ENCODE measurements at regions not wholly inside any gene's neighbourhood (a gene's known extent, or its start where the extent isn't known, plus 50 kb on each side); places are given as distances from the start of the nearest gene placed in this dataset.

DNA sequence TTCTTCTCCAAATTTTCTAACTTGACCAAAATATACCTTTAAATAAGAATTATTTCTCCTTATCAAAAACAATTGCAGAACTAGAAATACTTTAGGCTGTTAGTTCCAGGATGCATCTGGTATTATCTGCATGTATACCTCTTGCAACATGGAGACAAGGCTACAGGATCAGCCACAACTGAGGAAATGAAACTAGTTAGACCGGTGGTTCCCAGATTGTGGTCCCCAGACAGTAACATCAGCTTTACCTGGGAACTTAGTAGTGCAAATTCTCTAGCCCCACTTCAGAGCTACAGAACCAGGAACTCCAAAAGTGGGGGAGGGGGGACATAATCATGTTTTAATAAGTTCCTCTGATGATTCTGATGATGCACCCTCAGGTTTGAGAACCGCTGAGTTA lies 61.6 kb upstream of the C9orf72 start:
- H3K27me3 Mint-ChIP-seq, result peaks cover 11 to 14% of the 10 kb centered on the region in 2 donors
- Histone ChIP-seq H3K27me3 (ENCODE audit: insufficient read depth, low read length) (no peaks in the 10 kb centered on the region), H3K36me3 (ENCODE audit: insufficient read depth, low read length) (no peaks in the 10 kb centered on the region), H3K4me3 (ENCODE audit: low read length in 2 of 2) (no peak overlapping the region), H3K9me3 (ENCODE audit: control insufficient read depth in 1 of 2, low read length in 2 of 2) (no peaks in the 10 kb centered on the region), H3K27ac (ENCODE audit: low read depth, low read length) (no peak overlapping the region), H3K4me1 (ENCODE audit: insufficient read depth, low read length) (no peaks in the 10 kb centered on the region)
- peaks cover 0 to 3% (median 1%) of the 10 kb centered on the region in 4 donors for H3K4me1 Mint-ChIP-seq
- H3K9me3 Mint-ChIP-seq, result no peaks in the 10 kb centered on the region
- H3K27ac Mint-ChIP-seq, result no peak overlapping the region
- intact Hi-C loops (cut with micrococcal nuclease), result no loop called here
- H3K4me3 Mint-ChIP-seq, result no peak overlapping the region
- DNase-seq, result no peak
- ChIA-PET CTCF (ENCODE audit: partially characterized antibody) (no interaction called here), POLR2A (ENCODE audit: partially characterized antibody) (no interaction called here)
- no peaks in the 10 kb centered on the region for H3K36me3 Mint-ChIP-seq

DNA sequence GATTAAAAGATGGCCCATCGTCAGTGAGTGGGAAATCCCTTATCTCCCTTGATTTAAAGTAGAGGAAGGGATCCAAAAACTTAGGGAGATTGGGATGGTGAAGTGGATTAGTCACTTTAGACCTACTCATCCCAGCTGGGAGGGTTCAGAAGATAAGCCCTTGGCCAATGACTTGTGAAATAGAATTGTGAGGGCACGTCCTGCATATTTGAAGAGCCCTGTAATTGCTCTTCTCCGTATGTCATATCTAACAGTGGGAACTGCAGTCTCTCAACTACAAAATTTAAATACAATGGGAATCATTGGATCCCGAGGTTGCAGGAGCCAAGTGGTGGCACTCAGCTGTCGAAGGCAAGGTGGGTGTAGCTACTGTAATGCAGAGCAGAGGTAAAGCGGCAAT lies 65.4 kb upstream of the C9orf72 start:
- no peaks in the 10 kb centered on the region for H3K36me3 ChIP-seq (ENCODE audit: insufficient read depth, low read length)
- Mint-ChIP-seq H3K4me3 (no peak overlapping the region), H3K27me3 (peaks cover 7 to 13% of the 10 kb centered on the region in 2 donors), H3K27ac (no peak overlapping the region), H3K9me3 (peaks cover 0 to 4% (median 0%) of the 10 kb centered on the region in 8 donors), H3K4me1 (peaks cover 0 to 3% (median 1%) of the 10 kb centered on the region in 4 donors), H3K36me3 (no peaks in the 10 kb centered on the region)
- H3K27ac ChIP-seq (ENCODE audit: low read depth, low read length), result no peak overlapping the region
- H3K9me3 ChIP-seq (ENCODE audit: control insufficient read depth in 1 of 2, low read length in 2 of 2), result no peaks in the 10 kb centered on the region
- intact Hi-C loops (cut with micrococcal nuclease), result no loop called here
- H3K4me3 ChIP-seq (ENCODE audit: low read length in 2 of 2), result no peak overlapping the region
- ChIA-PET POLR2A (ENCODE audit: partially characterized antibody) (no interaction called here), CTCF (ENCODE audit: partially characterized antibody) (no interaction called here)
- no peaks in the 10 kb centered on the region for H3K4me1 ChIP-seq (ENCODE audit: insufficient read depth, low read length)
- no peak for DNase-seq
- H3K27me3 ChIP-seq (ENCODE audit: insufficient read depth, low read length), result no peaks in the 10 kb centered on the region

DNA sequence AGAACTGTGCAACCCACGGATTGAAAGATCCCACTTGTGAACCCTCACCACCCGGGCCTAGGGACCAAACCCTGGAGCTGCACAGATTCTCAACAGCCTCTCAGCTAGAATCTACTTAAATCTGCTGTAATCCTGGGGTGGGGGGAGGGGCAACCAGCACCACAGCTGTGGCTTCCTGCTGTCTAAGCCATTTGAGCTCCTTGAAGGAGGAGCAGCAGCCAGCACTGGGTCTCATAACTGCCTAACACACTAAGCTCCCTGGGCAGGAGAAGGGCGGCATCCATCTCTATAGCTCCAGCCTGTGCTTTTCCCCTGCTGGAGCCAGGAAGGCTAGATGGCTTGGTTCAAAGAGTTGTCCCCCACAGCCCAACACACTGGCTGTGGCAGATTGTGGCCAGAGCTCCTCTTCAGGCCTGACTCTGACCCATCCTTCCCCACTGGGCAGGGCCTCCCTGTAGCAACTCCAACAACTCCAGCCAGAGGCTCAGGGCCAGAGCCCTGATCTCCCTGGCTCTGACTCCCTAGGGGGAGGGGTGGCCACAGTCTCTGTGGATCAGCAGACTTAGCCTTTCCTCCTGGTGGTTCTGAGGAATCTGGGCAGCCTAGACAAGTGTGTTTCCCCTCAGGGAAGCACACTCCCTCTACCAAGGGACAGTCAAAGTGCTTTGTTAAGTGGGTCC lies 72.0 kb upstream of the C9orf72 start:
- peaks cover 8 to 16% of the 10 kb centered on the region in 2 donors for H3K27me3 Mint-ChIP-seq
- no peaks in the 10 kb centered on the region for H3K4me1 Mint-ChIP-seq
- no peaks in the 10 kb centered on the region for H3K36me3 ChIP-seq (ENCODE audit: insufficient read depth, low read length)
- H3K27ac Mint-ChIP-seq, result no peak overlapping the region
- no peaks in the 10 kb centered on the region for H3K4me1 ChIP-seq (ENCODE audit: insufficient read depth, low read length)
- H3K36me3 Mint-ChIP-seq, result no peaks in the 10 kb centered on the region
- no peaks in the 10 kb centered on the region for H3K27me3 ChIP-seq (ENCODE audit: insufficient read depth, low read length)
- no peaks in the 10 kb centered on the region for H3K9me3 ChIP-seq (ENCODE audit: control insufficient read depth in 1 of 2, low read length in 2 of 2)
- no peak overlapping the region for H3K4me3 ChIP-seq (ENCODE audit: low read length in 2 of 2)
- H3K27ac ChIP-seq (ENCODE audit: low read depth, low read length), result no peak overlapping the region
- intact Hi-C loops (cut with micrococcal nuclease), result no loop called here
- CTCF ChIA-PET (ENCODE audit: partially characterized antibody), result no interaction called here
- POLR2A ChIA-PET (ENCODE audit: partially characterized antibody), result no interaction called here
- H3K4me3 Mint-ChIP-seq, result no peak overlapping the region
- no peak for DNase-seq
- peaks cover 0 to 4% (median 0%) of the 10 kb centered on the region in 8 donors for H3K9me3 Mint-ChIP-seq

DNA sequence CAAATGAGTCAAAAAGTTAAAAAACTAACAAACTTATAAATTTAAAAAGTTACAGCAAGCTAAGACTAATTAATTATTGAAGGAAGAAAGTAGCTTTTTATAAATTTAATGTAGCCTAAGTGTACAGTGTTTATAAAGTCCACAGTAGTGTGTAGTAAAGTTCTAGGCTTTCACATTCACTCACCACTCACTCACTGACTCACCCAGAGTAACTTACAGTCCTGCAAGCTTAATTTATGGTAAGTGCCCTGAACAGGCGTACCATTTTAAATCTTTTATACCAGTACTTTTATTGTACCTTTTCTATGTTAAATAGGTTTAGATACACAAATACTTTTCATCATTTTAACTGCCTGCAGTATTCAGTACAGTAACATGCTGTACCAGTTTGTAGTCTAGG lies 80.0 kb upstream of the C9orf72 start:
- H3K4me1 ChIP-seq (ENCODE audit: insufficient read depth, low read length), result no peaks in the 10 kb centered on the region
- peaks cover 2% of the 10 kb centered on the region in 2 donors for H3K27me3 Mint-ChIP-seq
- no peaks in the 10 kb centered on the region for H3K36me3 Mint-ChIP-seq
- no peaks in the 10 kb centered on the region for H3K27me3 ChIP-seq (ENCODE audit: insufficient read depth, low read length)
- no peak overlapping the region for H3K27ac Mint-ChIP-seq
- intact Hi-C loops (cut with micrococcal nuclease), result no loop called here
- no peaks in the 10 kb centered on the region for H3K36me3 ChIP-seq (ENCODE audit: insufficient read depth, low read length)
- no peak overlapping the region for H3K4me3 ChIP-seq (ENCODE audit: low read length in 2 of 2)
- POLR2A ChIA-PET (ENCODE audit: partially characterized antibody), result no interaction called here
- no peak overlapping the region for H3K4me3 Mint-ChIP-seq
- H3K9me3 Mint-ChIP-seq, result peaks cover 0 to 4% (median 0%) of the 10 kb centered on the region in 8 donors
- DNase-seq, result no peak
- no peak overlapping the region for H3K27ac ChIP-seq (ENCODE audit: low read depth, low read length)
- no peaks in the 10 kb centered on the region for H3K9me3 ChIP-seq (ENCODE audit: control insufficient read depth in 1 of 2, low read length in 2 of 2)
- H3K4me1 Mint-ChIP-seq, result no peaks in the 10 kb centered on the region
- CTCF ChIA-PET (ENCODE audit: partially characterized antibody), result no interaction called here

DNA sequence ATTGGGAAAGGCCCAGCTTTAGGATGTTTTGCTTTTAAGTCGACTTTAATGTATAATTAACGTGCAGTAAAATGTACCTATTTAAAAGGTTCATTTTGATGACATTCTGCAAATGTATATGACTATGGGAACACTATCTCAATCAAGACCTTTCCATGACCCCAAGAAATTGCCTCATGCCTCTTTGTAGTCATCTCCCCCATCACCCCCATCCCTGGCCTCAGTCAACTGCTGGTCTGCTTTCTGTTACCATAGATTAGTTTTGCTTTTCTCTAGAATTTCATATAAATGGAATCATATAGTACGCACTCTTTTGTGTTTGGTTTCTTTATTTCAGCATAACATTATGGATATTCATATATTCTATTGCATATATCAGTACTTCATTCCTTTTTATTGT lies 80.7 kb upstream of the C9orf72 start:
- intact Hi-C loops (cut with micrococcal nuclease), result no loop called here
- Histone ChIP-seq H3K9me3 (ENCODE audit: control insufficient read depth in 1 of 2, low read length in 2 of 2) (no peaks in the 10 kb centered on the region), H3K36me3 (ENCODE audit: insufficient read depth, low read length) (no peaks in the 10 kb centered on the region), H3K4me3 (ENCODE audit: low read length in 2 of 2) (no peak overlapping the region), H3K4me1 (ENCODE audit: insufficient read depth, low read length) (no peaks in the 10 kb centered on the region), H3K27ac (ENCODE audit: low read depth, low read length) (no peak overlapping the region), H3K27me3 (ENCODE audit: insufficient read depth, low read length) (no peaks in the 10 kb centered on the region)
- no peak for DNase-seq
- ChIA-PET CTCF (ENCODE audit: partially characterized antibody) (no interaction called here), POLR2A (ENCODE audit: partially characterized antibody) (no interaction called here)
- Mint-ChIP-seq H3K4me1 (no peaks in the 10 kb centered on the region), H3K4me3 (no peak overlapping the region), H3K9me3 (peaks cover 0 to 4% (median 0%) of the 10 kb centered on the region in 8 donors), H3K36me3 (no peaks in the 10 kb centered on the region), H3K27me3 (peaks cover 2% of the 10 kb centered on the region in 2 donors), H3K27ac (no peak overlapping the region)

DNA sequence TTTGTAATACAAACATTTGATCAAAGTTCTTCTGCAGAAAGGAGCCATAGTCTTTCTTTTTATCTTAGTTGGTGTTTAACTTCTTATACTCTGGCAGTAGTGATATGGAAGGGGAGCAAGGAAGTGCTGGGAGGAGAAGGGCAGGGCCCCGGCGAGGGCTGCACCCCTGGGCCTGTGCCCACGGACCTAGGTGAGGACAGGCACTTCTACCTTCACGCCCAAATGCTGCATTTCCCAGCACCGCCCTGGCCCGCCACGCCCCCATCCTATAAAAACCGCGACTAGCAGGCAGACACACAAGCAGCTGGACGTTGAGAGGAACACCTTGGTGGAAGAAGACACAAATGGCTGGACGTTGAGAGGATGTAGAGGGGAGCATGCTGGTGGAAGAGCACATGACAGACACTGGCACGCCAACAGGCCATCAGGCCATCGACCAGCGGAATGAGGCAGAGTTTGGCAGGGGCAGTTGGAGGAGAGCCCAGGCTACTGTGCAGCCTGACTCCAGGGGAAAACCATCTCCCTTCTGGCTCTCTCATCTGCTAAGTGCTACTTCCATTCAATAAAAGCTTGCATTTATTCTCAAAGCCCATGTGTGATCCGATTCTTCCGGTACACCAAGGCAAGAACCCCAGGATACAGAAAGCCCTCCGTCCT lies 81.5 kb upstream of the C9orf72 start:
- Histone ChIP-seq H3K9me3 (ENCODE audit: control insufficient read depth in 1 of 2, low read length in 2 of 2) (no peaks in the 10 kb centered on the region), H3K36me3 (ENCODE audit: insufficient read depth, low read length) (no peaks in the 10 kb centered on the region), H3K27ac (ENCODE audit: low read depth, low read length) (no peak overlapping the region), H3K4me1 (ENCODE audit: insufficient read depth, low read length) (no peaks in the 10 kb centered on the region), H3K27me3 (ENCODE audit: insufficient read depth, low read length) (no peaks in the 10 kb centered on the region), H3K4me3 (ENCODE audit: low read length in 2 of 2) (no peak overlapping the region)
- peaks cover 0 to 4% (median 0%) of the 10 kb centered on the region in 8 donors for H3K9me3 Mint-ChIP-seq
- no peak overlapping the region for H3K4me3 Mint-ChIP-seq
- peaks cover 2% of the 10 kb centered on the region in 2 donors for H3K27me3 Mint-ChIP-seq
- no peaks in the 10 kb centered on the region for H3K4me1 Mint-ChIP-seq
- intact Hi-C loops (cut with micrococcal nuclease), result no loop called here
- DNase-seq, result no peak
- no peaks in the 10 kb centered on the region for H3K36me3 Mint-ChIP-seq
- H3K27ac Mint-ChIP-seq, result no peak overlapping the region
- ChIA-PET CTCF (ENCODE audit: partially characterized antibody) (no interaction called here), POLR2A (ENCODE audit: partially characterized antibody) (no interaction called here)

DNA sequence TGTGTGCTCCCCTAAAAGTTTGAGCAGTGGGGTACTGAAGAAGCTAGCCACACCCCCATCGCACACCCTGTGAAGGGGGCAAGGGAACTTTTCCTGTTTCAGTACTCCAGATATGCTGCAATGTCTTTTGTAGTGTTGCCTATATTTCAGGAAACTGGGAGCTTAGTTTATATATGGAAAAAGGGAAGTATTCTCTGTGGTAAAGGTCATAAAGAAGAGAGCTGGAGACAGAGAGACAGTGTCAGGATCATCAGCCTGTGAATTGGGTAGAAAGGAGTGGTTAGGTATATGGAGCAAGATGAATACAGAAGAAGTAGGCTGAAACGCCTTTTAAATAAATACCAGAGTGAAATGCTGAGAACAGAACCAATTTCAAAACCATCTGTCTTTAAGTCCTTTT lies 82.2 kb upstream of the C9orf72 start:
- Mint-ChIP-seq H3K4me1 (no peaks in the 10 kb centered on the region), H3K27ac (no peak overlapping the region)
- no peak overlapping the region for H3K27ac ChIP-seq (ENCODE audit: low read depth, low read length)

More for the DNA sequence above, 82.2 kb upstream of the C9orf72 start:
- Histone ChIP-seq H3K4me3 (ENCODE audit: low read length in 2 of 2) (no peak overlapping the region), H3K9me3 (ENCODE audit: control insufficient read depth in 1 of 2, low read length in 2 of 2) (no peaks in the 10 kb centered on the region), H3K4me1 (ENCODE audit: insufficient read depth, low read length) (no peaks in the 10 kb centered on the region), H3K27me3 (ENCODE audit: insufficient read depth, low read length) (no peaks in the 10 kb centered on the region), H3K36me3 (ENCODE audit: insufficient read depth, low read length) (no peaks in the 10 kb centered on the region)
- ChIA-PET POLR2A (ENCODE audit: partially characterized antibody) (no interaction called here), CTCF (ENCODE audit: partially characterized antibody) (no interaction called here)
- Mint-ChIP-seq H3K9me3 (peaks cover 0 to 4% (median 0%) of the 10 kb centered on the region in 8 donors), H3K36me3 (no peaks in the 10 kb centered on the region), H3K4me3 (no peak overlapping the region), H3K27me3 (peaks cover 2% of the 10 kb centered on the region in 2 donors)
- DNase-seq, result no peak
- intact Hi-C loops (cut with micrococcal nuclease), result no loop called here

Measured in CD4-positive, alpha-beta memory T cell (primary cell).